ENCODE measurements at regions not wholly inside any gene's neighbourhood (a gene's known extent, or its start where the extent isn't known, plus 50 kb on each side); places are given as distances from the start of the nearest gene placed in this dataset.

GRCh38 chr2:11058129-11058528 lies 97.1 kb upstream of the SLC66A3 start:
- no peak for TF ChIP-seq CTCF (conservative IDR thresholded peaks at IDR 0.05; ENCODE audit: low read length)
- no peak for DNase-seq (ENCODE audit: low read depth)
- no peak overlapping the region for H3K4me3 ChIP-seq (ENCODE audit: low read length)

- DNase-seq (ENCODE audit: low read depth), result no peak
- no peak for TF ChIP-seq CTCF (conservative IDR thresholded peaks at IDR 0.05; ENCODE audit: low read length)
- H3K4me3 ChIP-seq (ENCODE audit: low read length), result no peak overlapping the region
These were observed 94.7 kb upstream of the SLC66A3 start for GRCh38 chr2:11060376-11061169.

GRCh38 chr2:11065833-11066485 lies 89.3 kb upstream of the SLC66A3 start:
- no peak for TF ChIP-seq CTCF (conservative IDR thresholded peaks at IDR 0.05; ENCODE audit: low read length)
- H3K4me3 ChIP-seq (ENCODE audit: low read length), result no peak overlapping the region
- DNase-seq (ENCODE audit: low read depth), result no peak

- DNase-seq (ENCODE audit: low read depth), result no peak
- no peak for TF ChIP-seq CTCF (conservative IDR thresholded peaks at IDR 0.05; ENCODE audit: low read length)
- no peak overlapping the region for H3K4me3 ChIP-seq (ENCODE audit: low read length)
These were observed 87.8 kb upstream of the SLC66A3 start for GRCh38 chr2:11067221-11068078.

GRCh38 chr2:11068079-11068741 lies 87.1 kb upstream of the SLC66A3 start:
- DNase-seq (ENCODE audit: low read depth), result no peak

More at GRCh38 chr2:11068079-11068741, 87.1 kb upstream of the SLC66A3 start:
- no peak overlapping the region for H3K4me3 ChIP-seq (ENCODE audit: low read length)
- TF ChIP-seq CTCF (conservative IDR thresholded peaks at IDR 0.05; ENCODE audit: low read length), result no peak

Data from AG10803 (cell line).